Activated T-cell treated with anti-CD3 and anti-CD28 coated beads, Interleukin-2, amount 50 U/mL, for 4 hours (primary cell): ENCODE measurements at regions not wholly inside any gene's neighbourhood (a gene's known extent, or its start where the extent isn't known, plus 50 kb on each side); places are given as distances from the start of the nearest gene placed in this dataset.

Source experiments
- ATAC-seq, 2 donors: fragments of 200-7000 bp; cut with Tn5 transposase; one replicate each; pipeline ENCODE4 v1.10.0; 2021
- DNase-seq: peaks from one replicate; pipeline ENCODE4 v3.0.0-alpha.2; 2020
- H3K27me3 Mint-ChIP-seq: one replicate; pipeline ENCODE4 v1.8.0; 2021; ENCODE audit warnings: low read depth, mixed read lengths
- H3K36me3 Mint-ChIP-seq: one replicate; pipeline ENCODE4 v1.8.0; 2022; ENCODE audit warnings: mixed read lengths; ENCODE audit not compliant: insufficient read depth
- H3K4me1 Mint-ChIP-seq: one replicate; pipeline ENCODE4 v1.8.0; 2021; ENCODE audit warnings: low read depth, mixed read lengths
- H3K4me3 Mint-ChIP-seq: one replicate; pipeline ENCODE4 v1.8.0; 2021; ENCODE audit warnings: mild to moderate bottlenecking, moderate library complexity, mixed read lengths
- H3K9me3 Mint-ChIP-seq: one replicate; pipeline ENCODE4 v1.8.0; 2021; ENCODE audit warnings: mixed read lengths

DNA sequence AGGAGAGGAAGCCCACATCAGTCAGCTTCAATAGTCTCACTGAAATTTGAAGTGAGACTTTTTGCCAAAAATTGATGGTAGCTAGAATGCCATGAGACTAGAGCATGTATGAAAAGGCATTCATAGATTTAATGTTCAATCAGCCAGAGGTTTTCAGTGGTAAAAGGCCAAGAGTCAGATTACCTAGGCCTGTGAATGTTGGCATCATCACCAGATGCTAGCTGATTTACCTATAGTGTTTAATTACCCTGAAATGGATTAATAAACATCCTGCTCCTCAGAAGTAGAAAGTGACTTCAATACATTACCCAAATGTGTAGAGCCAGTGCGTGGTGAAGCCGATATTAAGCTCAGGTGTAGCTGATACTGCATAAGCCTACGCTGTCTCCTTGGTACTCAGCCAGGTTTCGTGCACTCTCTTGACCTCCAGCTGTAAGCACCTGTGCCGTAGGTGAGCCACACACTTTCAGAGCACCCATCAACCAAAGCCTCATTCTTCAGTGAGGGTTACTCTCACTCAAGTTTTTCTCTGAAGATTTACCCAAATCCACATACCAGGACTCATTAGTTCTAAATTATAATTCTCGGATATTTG is 1140.3 kb upstream of the SLC10A2 start:
- DNase-seq (no peak), ATAC-seq (no peak)
- Mint-ChIP-seq H3K27me3 (no peaks in the 10 kb centered on the region), H3K9me3 (peaks cover 7% of the 10 kb centered on the region), H3K36me3 (no peaks in the 10 kb centered on the region), H3K4me1 (no peaks in the 10 kb centered on the region), H3K4me3 (no peak overlapping the region)

- DNase-seq (no peak), ATAC-seq (no peak)
- no peak overlapping the region for H3K4me3 Mint-ChIP-seq
- peaks cover 7% of the 10 kb centered on the region for H3K9me3 Mint-ChIP-seq
- H3K27me3 Mint-ChIP-seq: no peaks in the 10 kb centered on the region
- no peaks in the 10 kb centered on the region for H3K4me1 Mint-ChIP-seq
- no peaks in the 10 kb centered on the region for H3K36me3 Mint-ChIP-seq
These were observed 1138.0 kb upstream of the SLC10A2 start for GRCh38 chr13:104204177-104204576.

GRCh38 chr13:104198801-104199200 is 1132.6 kb upstream of the SLC10A2 start:
- no peaks in the 10 kb centered on the region for H3K4me1 Mint-ChIP-seq
- no peaks in the 10 kb centered on the region for H3K36me3 Mint-ChIP-seq
- no peak for ATAC-seq
- DNase-seq: no peak
- no peaks in the 10 kb centered on the region for H3K27me3 Mint-ChIP-seq
- peaks cover 11% of the 10 kb centered on the region for H3K9me3 Mint-ChIP-seq
- H3K4me3 Mint-ChIP-seq: no peak overlapping the region

- Mint-ChIP-seq H3K9me3 (peaks cover 15% of the 10 kb centered on the region), H3K4me3 (no peak overlapping the region), H3K27me3 (no peaks in the 10 kb centered on the region), H3K4me1 (no peaks in the 10 kb centered on the region), H3K36me3 (no peaks in the 10 kb centered on the region)
- DNase-seq (no peak), ATAC-seq (no peak)
These were observed 1130.4 kb upstream of the SLC10A2 start for GRCh38 chr13:104196611-104197010.

GRCh38 chr13:104181526-104182231 is 1115.5 kb upstream of the SLC10A2 start:
- no peak for ATAC-seq
- no peak for DNase-seq
- H3K27me3 Mint-ChIP-seq: no peaks in the 10 kb centered on the region
- H3K36me3 Mint-ChIP-seq: no peaks in the 10 kb centered on the region
- no peaks in the 10 kb centered on the region for H3K9me3 Mint-ChIP-seq
- H3K4me3 Mint-ChIP-seq: no peak overlapping the region
- H3K4me1 Mint-ChIP-seq: no peaks in the 10 kb centered on the region

GRCh38 chr13:104170980-104171555 is 1104.9 kb upstream of the SLC10A2 start:
- no peaks in the 10 kb centered on the region for H3K4me1 Mint-ChIP-seq
- H3K9me3 Mint-ChIP-seq: peaks cover 6% of the 10 kb centered on the region
- H3K4me3 Mint-ChIP-seq: no peak overlapping the region
- no peaks in the 10 kb centered on the region for H3K36me3 Mint-ChIP-seq
- ATAC-seq (no peak), DNase-seq (no peak)
- no peaks in the 10 kb centered on the region for H3K27me3 Mint-ChIP-seq

DNA sequence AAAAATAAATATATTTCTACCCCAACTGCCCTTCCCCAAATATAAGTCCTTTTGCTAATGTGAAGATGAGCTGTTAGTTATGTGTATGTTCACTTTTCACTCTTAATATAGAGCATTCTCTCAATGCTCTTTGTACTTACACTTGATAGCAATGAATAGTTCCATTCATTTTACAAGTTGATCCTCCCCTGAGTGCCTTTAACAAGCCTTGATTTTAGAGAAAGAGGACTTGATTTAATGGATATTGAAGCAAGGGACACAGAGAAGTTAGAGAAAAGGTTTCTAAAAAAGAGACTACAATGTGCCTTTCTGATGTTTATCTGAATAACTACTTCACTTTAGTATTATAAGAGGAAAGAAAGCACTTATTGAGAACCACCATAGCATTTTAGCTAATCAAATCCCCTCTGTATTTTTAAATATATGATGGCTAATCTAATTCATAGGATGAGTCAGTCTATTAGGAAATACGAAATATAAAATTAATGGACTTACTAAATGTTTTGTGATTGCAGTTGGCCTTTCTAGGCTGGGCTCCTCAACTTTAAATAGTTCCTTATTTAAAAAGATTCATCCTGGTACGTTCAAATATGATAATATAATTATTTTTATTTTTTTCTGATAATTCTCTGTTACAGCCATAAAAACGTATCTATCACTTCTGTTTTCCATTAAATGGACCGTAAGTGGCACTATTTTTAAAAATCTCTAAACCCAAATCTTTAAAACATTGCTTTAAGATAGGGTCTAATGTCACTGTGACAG is 1097.8 kb upstream of the SLC10A2 start:
- ATAC-seq (no peak), DNase-seq (no peak)
- Mint-ChIP-seq H3K27me3 (no peaks in the 10 kb centered on the region), H3K36me3 (no peaks in the 10 kb centered on the region), H3K9me3 (peaks cover 15% of the 10 kb centered on the region), H3K4me1 (no peaks in the 10 kb centered on the region), H3K4me3 (no peak overlapping the region)

DNA sequence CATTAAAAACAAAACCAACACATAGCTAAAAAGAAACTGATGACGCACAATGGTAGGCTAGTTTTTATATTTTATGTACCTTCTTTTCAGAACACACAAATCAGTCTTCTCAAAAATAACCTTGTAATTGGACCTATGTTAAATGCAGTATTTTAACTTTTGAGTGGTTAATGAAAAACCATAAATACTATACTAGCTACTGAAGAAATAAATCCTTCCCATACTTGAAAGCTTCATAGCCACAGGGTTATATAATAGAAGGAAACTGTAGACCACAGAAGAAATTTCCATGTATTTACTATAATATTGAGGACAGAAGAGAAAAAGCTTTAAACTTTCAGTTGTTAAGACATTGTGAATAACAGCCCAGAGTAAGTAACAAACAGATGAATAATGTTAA is 1094.3 kb upstream of the SLC10A2 start:
- peaks cover 9% of the 10 kb centered on the region for H3K9me3 Mint-ChIP-seq
- H3K4me1 Mint-ChIP-seq: no peaks in the 10 kb centered on the region
- no peaks in the 10 kb centered on the region for H3K27me3 Mint-ChIP-seq
- H3K36me3 Mint-ChIP-seq: no peaks in the 10 kb centered on the region
- ATAC-seq: no peak
- no peak for DNase-seq
- H3K4me3 Mint-ChIP-seq: no peak overlapping the region

GRCh38 chr13:104143760-104144416 is 1077.7 kb upstream of the SLC10A2 start:
- no peaks in the 10 kb centered on the region for H3K36me3 Mint-ChIP-seq
- no peak for DNase-seq
- ATAC-seq: no peak
- no peaks in the 10 kb centered on the region for H3K9me3 Mint-ChIP-seq
- no peak overlapping the region for H3K4me3 Mint-ChIP-seq
- H3K27me3 Mint-ChIP-seq: no peaks in the 10 kb centered on the region
- no peaks in the 10 kb centered on the region for H3K4me1 Mint-ChIP-seq

- no peak for ATAC-seq
- no peak for DNase-seq
- H3K4me1 Mint-ChIP-seq: no peaks in the 10 kb centered on the region
- H3K27me3 Mint-ChIP-seq: no peaks in the 10 kb centered on the region
- no peak overlapping the region for H3K4me3 Mint-ChIP-seq
- H3K36me3 Mint-ChIP-seq: no peaks in the 10 kb centered on the region
- H3K9me3 Mint-ChIP-seq: no peaks in the 10 kb centered on the region
These were observed 1074.3 kb upstream of the SLC10A2 start for GRCh38 chr13:104140552-104140951.

GRCh38 chr13:104137416-104137815 is 1071.2 kb upstream of the SLC10A2 start:
- Mint-ChIP-seq H3K36me3 (no peaks in the 10 kb centered on the region), H3K27me3 (no peaks in the 10 kb centered on the region), H3K9me3 (no peaks in the 10 kb centered on the region), H3K4me3 (no peak overlapping the region), H3K4me1 (no peaks in the 10 kb centered on the region)
- no peak for ATAC-seq
- no peak for DNase-seq

- Mint-ChIP-seq H3K4me1 (no peaks in the 10 kb centered on the region), H3K36me3 (no peaks in the 10 kb centered on the region), H3K27me3 (no peaks in the 10 kb centered on the region), H3K4me3 (no peak overlapping the region), H3K9me3 (no peaks in the 10 kb centered on the region)
- DNase-seq (no peak), ATAC-seq (no peak)
These were observed 1066.6 kb upstream of the SLC10A2 start for GRCh38 chr13:104132849-104133248.

DNA sequence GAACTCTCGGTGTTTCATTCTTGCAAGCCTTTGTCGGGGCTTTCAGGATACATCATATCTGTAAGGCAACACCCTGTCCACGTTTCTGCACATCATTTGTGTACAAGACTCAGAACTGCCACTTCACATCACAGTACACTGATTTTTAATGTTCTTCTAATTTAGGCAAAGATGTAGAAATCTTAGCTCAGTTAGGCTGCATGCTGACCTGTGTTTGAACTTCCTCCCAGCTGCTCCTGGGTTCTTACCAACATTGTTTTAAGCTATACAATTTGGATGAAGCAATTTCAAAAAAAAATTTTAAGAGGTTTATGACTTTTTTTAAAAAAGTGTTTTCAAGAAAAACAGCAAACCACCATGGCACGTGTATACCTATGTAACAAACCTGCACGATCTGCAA is 1047.9 kb upstream of the SLC10A2 start:
- H3K27me3 Mint-ChIP-seq: no peaks in the 10 kb centered on the region
- ATAC-seq (no peak), DNase-seq (no peak)
- H3K9me3 Mint-ChIP-seq: peaks cover 4% of the 10 kb centered on the region
- no peaks in the 10 kb centered on the region for H3K4me1 Mint-ChIP-seq
- H3K36me3 Mint-ChIP-seq: no peaks in the 10 kb centered on the region
- H3K4me3 Mint-ChIP-seq: no peak overlapping the region

DNA sequence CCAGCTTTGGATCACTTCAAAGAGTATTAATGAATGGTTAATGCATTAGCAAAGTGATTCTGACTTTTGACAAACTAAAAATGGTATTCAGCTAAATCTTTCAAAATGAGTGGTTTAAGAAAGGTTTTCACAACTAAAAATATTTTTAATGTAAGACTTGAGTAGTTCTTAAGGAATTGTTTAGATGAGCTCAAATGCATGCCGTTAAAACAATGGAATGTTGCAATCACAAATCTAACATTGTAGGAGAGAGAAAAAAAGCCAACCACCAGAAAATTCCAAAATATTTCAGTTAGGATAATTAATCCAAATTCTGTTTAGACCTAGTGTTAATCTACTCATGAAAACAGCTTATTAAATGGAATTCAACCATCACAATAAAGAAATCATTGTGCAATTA is 1044.8 kb upstream of the SLC10A2 start:
- no peak overlapping the region for H3K4me3 Mint-ChIP-seq
- H3K9me3 Mint-ChIP-seq: peaks cover 13% of the 10 kb centered on the region
- no peaks in the 10 kb centered on the region for H3K27me3 Mint-ChIP-seq
- DNase-seq (no peak), ATAC-seq (no peak)
- H3K4me1 Mint-ChIP-seq: no peaks in the 10 kb centered on the region
- H3K36me3 Mint-ChIP-seq: no peaks in the 10 kb centered on the region
